ES-I3 (cell line): ENCODE measurements at regions not wholly inside any gene's neighbourhood (a gene's known extent, or its start where the extent isn't known, plus 50 kb on each side); places are given as distances from the start of the nearest gene placed in this dataset.
A peak's percentile ranks its signal among the peaks of the same experiment; 100 is the strongest.
"Not testable (repeated sequence)": the region's sequence is repeated elsewhere in the genome, so short reads cannot be mapped to it uniquely, and the experiment has no call there.

Experiments used
- H3K36me3 ChIP-seq: 2 replicates; pipeline ENCODE4 v1.6.1; 2013; ENCODE audit warnings: mild to moderate bottlenecking, low read length, control low read depth, moderate library complexity; ENCODE audit not compliant: insufficient read depth
- H3K4me1 ChIP-seq: 2 replicates; pipeline ENCODE4 v1.6.1; 2013; ENCODE audit warnings: mild to moderate bottlenecking, control low read depth, low read length; ENCODE audit not compliant: insufficient read depth
- H3K9ac ChIP-seq: 2 replicates; pipeline ENCODE4 v1.6.1; 2013; ENCODE audit warnings: low read depth, mild to moderate bottlenecking, low read length, moderate library complexity
- H3K9me3 ChIP-seq: 2 replicates; pipeline ENCODE4 v1.6.1; 2013; ENCODE audit warnings: mild to moderate bottlenecking, low read length, moderate library complexity; ENCODE audit not compliant: control insufficient read depth, insufficient read depth

GRCh38 chr1:144516172-144516571 is 54.7 kb upstream of the NBPF15 start:
- not testable (repeated sequence) for H3K36me3 ChIP-seq

GRCh38 chr1:144516906-144517305 is 55.4 kb upstream of the NBPF15 start:
- not testable (repeated sequence) for H3K36me3 ChIP-seq, H3K4me1 ChIP-seq, H3K9me3 ChIP-seq, H3K9ac ChIP-seq

More at GRCh38 chr1:144516172-144516571, 54.7 kb upstream of the NBPF15 start:
- H3K4me1 ChIP-seq, H3K9ac ChIP-seq, H3K9me3 ChIP-seq: not testable (repeated sequence)

GRCh38 chr1:144518439-144518838 is 57.0 kb upstream of the NBPF15 start:
- H3K4me1 ChIP-seq, H3K9ac ChIP-seq, H3K36me3 ChIP-seq, H3K9me3 ChIP-seq: not testable (repeated sequence)

GRCh38 chr1:144519528-144520189 is 58.2 kb upstream of the NBPF15 start:
- not testable (repeated sequence) for H3K9me3 ChIP-seq, H3K4me1 ChIP-seq, H3K36me3 ChIP-seq, H3K9ac ChIP-seq

GRCh38 chr1:144523661-144524407 is 62.4 kb upstream of the NBPF15 start:
- H3K9ac ChIP-seq: peak overlapping the region; percentile 32; the same call in 1 of the 2 replicates
- not testable (repeated sequence) for H3K9me3 ChIP-seq, H3K36me3 ChIP-seq, H3K4me1 ChIP-seq

GRCh38 chr1:144532156-144532607 is 60.5 kb upstream of the PPIAL4F start:
- not testable (repeated sequence) for H3K9ac ChIP-seq

GRCh38 chr1:144533480-144533879 is 59.2 kb upstream of the PPIAL4F start:
- H3K9me3 ChIP-seq, H3K9ac ChIP-seq, H3K4me1 ChIP-seq, H3K36me3 ChIP-seq: not testable (repeated sequence)

More at GRCh38 chr1:144532156-144532607, 60.5 kb upstream of the PPIAL4F start:
- H3K36me3 ChIP-seq, H3K9me3 ChIP-seq, H3K4me1 ChIP-seq: not testable (repeated sequence)

- H3K9ac ChIP-seq, H3K9me3 ChIP-seq: not testable (repeated sequence)
Observed at GRCh38 chr1:144534286-144534685, 58.4 kb upstream of the PPIAL4F start.

GRCh38 chr1:144536677-144537076 is 56.0 kb upstream of the PPIAL4F start:
- not testable (repeated sequence) for H3K4me1 ChIP-seq, H3K9me3 ChIP-seq, H3K36me3 ChIP-seq, H3K9ac ChIP-seq

More at GRCh38 chr1:144534286-144534685, 58.4 kb upstream of the PPIAL4F start:
- not testable (repeated sequence) for H3K4me1 ChIP-seq, H3K36me3 ChIP-seq

- H3K4me1 ChIP-seq, H3K9ac ChIP-seq, H3K9me3 ChIP-seq, H3K36me3 ChIP-seq: not testable (repeated sequence)
Observed at GRCh38 chr1:144537234-144537633, 55.5 kb upstream of the PPIAL4F start.

GRCh38 chr1:144538736-144539135 is 54.0 kb upstream of the PPIAL4F start:
- H3K4me1 ChIP-seq, H3K9ac ChIP-seq, H3K36me3 ChIP-seq, H3K9me3 ChIP-seq: not testable (repeated sequence)

GRCh38 chr1:144539191-144539960 is 53.3 kb upstream of the PPIAL4F start:
- H3K9ac ChIP-seq, H3K4me1 ChIP-seq, H3K36me3 ChIP-seq, H3K9me3 ChIP-seq: not testable (repeated sequence)
